ENCODE measurements at regions not wholly inside any gene's neighbourhood (a gene's known extent, or its start where the extent isn't known, plus 50 kb on each side); places are given as distances from the start of the nearest gene placed in this dataset.

DNA sequence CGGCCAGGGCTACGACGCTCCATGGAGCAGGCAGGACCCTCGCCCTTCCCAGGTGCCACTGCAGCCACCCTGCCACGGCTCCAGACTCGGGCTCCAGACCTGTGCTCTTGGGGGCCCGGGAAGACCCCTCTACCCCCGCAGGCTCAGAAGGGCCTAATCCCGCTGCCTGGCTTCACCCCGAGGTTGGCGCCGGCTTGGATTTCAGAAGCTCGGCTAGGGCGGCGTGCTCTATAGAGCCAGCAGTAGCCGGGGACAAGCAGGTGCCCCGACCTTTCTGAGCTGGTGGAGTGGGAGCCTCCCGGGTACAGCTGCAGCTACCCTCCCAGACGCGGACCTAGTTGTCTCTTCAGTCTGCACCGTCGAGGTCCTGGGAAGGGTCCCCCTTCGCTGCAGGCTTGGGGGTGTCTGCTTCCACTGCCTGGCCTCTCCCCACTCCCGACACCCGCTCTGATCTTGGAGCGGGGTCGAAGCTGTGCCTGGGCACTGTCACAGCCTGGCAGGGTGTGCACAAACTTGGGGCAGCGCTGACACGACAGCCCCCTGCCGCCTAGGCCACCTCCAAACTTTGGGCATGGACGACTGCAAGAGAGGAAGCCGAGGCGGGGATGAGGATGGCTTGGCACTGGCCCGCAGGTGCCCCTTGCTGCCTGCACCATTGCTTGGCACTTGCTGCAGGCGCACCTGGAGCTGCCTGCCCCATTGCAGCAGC is 1366.1 kb upstream of the CDH9 start:
- no peaks in the 10 kb centered on the region for H3K27me3 Mint-ChIP-seq
- CTCF ChIA-PET, result no interaction called here
- H3K9me3 Mint-ChIP-seq, result peaks cover 12% of the 10 kb centered on the region

DNA sequence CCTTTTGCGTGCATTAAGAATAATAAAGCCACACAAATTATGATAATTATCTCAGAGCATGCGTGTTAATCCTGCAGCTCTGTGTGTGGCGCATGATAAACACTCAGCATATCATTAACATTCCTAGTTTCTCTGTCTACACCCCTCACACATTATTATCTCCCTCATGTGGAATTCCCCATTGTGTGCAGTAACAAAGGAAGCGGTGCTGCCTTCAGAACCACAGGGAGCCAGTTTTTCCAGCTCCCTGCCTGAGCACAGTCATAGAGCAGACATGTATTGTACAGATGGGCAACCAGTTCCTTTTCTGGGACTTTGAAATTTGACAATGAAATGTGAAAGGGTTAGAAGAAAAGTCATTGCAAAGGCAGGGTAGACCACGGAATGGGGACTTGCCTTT is 1365.5 kb upstream of the CDH9 start:
- Mint-ChIP-seq H3K27ac (no peak overlapping the region), H3K4me1 (ENCODE audit: low read depth) (no peaks in the 10 kb centered on the region), H3K4me3 (no peak overlapping the region), H3K9me3 (peaks cover 12% of the 10 kb centered on the region), H3K27me3 (no peaks in the 10 kb centered on the region), H3K36me3 (ENCODE audit: low read depth) (no peaks in the 10 kb centered on the region)
- no peak for ATAC-seq
- no peak for DNase-seq
- TF ChIP-seq, protein P1, sequence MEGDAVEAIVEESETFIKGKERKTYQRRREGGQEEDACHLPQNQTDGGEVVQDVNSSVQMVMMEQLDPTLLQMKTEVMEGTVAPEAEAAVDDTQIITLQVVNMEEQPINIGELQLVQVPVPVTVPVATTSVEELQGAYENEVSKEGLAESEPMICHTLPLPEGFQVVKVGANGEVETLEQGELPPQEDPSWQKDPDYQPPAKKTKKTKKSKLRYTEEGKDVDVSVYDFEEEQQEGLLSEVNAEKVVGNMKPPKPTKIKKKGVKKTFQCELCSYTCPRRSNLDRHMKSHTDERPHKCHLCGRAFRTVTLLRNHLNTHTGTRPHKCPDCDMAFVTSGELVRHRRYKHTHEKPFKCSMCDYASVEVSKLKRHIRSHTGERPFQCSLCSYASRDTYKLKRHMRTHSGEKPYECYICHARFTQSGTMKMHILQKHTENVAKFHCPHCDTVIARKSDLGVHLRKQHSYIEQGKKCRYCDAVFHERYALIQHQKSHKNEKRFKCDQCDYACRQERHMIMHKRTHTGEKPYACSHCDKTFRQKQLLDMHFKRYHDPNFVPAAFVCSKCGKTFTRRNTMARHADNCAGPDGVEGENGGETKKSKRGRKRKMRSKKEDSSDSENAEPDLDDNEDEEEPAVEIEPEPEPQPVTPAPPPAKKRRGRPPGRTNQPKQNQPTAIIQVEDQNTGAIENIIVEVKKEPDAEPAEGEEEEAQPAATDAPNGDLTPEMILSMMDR (IDR thresholded peaks at IDR 0.05), result no peak
- CTCF ChIA-PET, result no interaction called here
- POLR2A ChIA-PET, result no interaction called here
- intact Hi-C loops (cut with micrococcal nuclease), result no loop called here

More for the DNA sequence above, 1366.1 kb upstream of the CDH9 start:
- Mint-ChIP-seq H3K4me1 (ENCODE audit: low read depth) (no peaks in the 10 kb centered on the region), H3K4me3 (no peak overlapping the region), H3K36me3 (ENCODE audit: low read depth) (no peaks in the 10 kb centered on the region), H3K27ac (no peak overlapping the region)
- TF ChIP-seq, protein P1 (IDR thresholded peaks at IDR 0.05), result no peak
- POLR2A ChIA-PET, result no interaction called here
- ATAC-seq (no peak), DNase-seq (no peak)
- intact Hi-C loops (cut with micrococcal nuclease), result no loop called here

DNA sequence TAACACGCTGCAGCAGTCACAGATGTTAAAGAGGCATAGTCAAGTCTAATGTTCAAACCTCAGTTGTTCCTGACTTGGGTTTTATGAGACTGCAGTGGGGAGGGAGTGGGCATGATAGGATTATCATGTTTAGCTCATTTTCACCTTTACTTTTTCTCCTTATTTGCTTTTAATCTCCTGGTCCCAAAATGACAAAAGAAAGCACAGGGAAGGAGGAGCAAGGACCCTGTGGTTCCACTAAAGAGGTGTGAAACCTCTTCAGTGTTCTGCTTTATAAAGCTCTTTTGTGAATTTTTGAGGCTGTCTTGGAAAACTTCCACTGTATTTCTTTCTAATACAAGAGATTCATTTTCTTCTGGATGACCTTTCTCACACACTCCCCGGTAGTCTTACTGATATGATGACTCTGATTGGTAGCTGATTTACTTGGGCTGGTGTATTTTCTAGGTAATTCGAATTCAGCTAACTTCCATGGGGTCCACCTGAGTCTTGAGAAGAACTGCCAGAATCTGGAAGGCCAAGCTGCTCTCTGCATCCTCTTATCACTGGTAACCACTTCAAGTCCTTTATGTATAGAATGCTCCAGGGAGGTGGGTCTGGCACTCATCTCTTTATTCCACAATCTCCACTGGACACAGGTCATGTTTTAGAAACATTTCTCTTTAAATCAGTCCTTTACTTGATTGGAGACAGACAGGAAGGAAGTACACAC is 1364.4 kb upstream of the CDH9 start:
- no peak overlapping the region for H3K4me3 Mint-ChIP-seq

DNA sequence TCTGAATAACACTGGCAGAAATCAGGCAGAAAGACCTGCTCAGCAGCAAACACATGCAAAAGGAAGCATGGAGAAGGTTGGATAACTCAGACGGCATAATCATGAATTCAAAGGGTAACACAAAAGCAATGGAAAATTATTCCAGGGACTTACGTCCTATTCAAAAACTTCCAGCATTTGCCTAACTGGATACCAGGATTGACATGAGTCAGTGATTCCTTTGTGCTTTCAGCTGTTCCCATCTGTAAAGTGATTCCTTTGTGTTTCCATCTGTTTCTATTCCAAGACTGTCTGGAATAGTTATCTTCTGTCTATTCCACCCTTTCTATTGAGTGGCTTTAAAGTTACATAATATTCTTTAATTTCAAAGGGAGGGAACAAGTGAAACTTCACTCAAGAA is 1361.7 kb upstream of the CDH9 start:
- no peak for DNase-seq
- Mint-ChIP-seq H3K27ac (no peak overlapping the region), H3K4me3 (no peak overlapping the region), H3K4me1 (ENCODE audit: low read depth) (no peaks in the 10 kb centered on the region), H3K36me3 (ENCODE audit: low read depth) (no peaks in the 10 kb centered on the region), H3K27me3 (no peaks in the 10 kb centered on the region), H3K9me3 (peaks cover 4% of the 10 kb centered on the region)
- no peak for ATAC-seq
- TF ChIP-seq, protein P1 (IDR thresholded peaks at IDR 0.05), result no peak
- ChIA-PET CTCF (no interaction called here), POLR2A (no interaction called here)
- intact Hi-C loops (cut with micrococcal nuclease), result no loop called here

More for the DNA sequence above, 1364.4 kb upstream of the CDH9 start:
- no peak for DNase-seq
- ChIA-PET CTCF (no interaction called here), POLR2A (no interaction called here)
- TF ChIP-seq, protein P1 (IDR thresholded peaks at IDR 0.05), result no peak
- Mint-ChIP-seq H3K36me3 (ENCODE audit: low read depth) (no peaks in the 10 kb centered on the region), H3K9me3 (peaks cover 13% of the 10 kb centered on the region), H3K4me1 (ENCODE audit: low read depth) (no peaks in the 10 kb centered on the region), H3K27me3 (no peaks in the 10 kb centered on the region), H3K27ac (no peak overlapping the region)
- no peak for ATAC-seq
- intact Hi-C loops (cut with micrococcal nuclease), result no loop called here

DNA sequence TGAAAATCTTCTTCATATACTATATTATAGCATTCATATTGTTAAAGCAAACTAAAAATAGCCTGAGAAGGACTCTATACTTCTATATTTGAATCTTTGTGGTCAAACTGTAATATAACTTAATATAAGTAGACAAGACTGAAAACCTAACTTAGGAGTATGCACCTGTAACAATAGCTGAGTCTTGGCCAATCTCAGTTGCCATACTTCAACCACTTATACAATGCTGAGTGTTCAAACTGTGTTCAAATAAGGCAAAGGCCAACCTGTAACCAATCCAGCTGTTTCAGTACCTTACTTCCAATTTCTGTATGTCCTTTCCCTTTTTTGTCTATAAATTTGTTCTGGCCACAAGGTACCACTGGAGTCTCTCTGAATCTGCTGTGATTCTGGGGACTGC is 1360.8 kb upstream of the CDH9 start:
- Mint-ChIP-seq H3K36me3 (ENCODE audit: low read depth) (no peaks in the 10 kb centered on the region), H3K4me1 (ENCODE audit: low read depth) (no peaks in the 10 kb centered on the region), H3K4me3 (no peak overlapping the region), H3K27me3 (no peaks in the 10 kb centered on the region), H3K27ac (no peak overlapping the region), H3K9me3 (peaks cover 4% of the 10 kb centered on the region)
- DNase-seq (no peak), ATAC-seq (no peak)
- ChIA-PET CTCF (no interaction called here), POLR2A (no interaction called here)
- TF ChIP-seq, protein P1 (IDR thresholded peaks at IDR 0.05), result no peak
- intact Hi-C loops (cut with micrococcal nuclease), result no loop called here
